Fibroblast of skin of left biceps (primary cell): ENCODE measurements at regions not wholly inside any gene's neighbourhood (a gene's known extent, or its start where the extent isn't known, plus 50 kb on each side); places are given as distances from the start of the nearest gene placed in this dataset.
A peak's percentile ranks its signal among the peaks of the same experiment; 100 is the strongest.

Source experiments
- DNase-seq, 2 experiments: peaks; one replicate each; pipeline ENCODE4 v3.0.0-alpha.2; 2013; ENCODE audit warnings: low read depth in 2 of 2

GRCh38 chr6:14834851-14835530, 410.9 kb upstream of the JARID2 start:
- DNase-seq = no peak

DNA sequence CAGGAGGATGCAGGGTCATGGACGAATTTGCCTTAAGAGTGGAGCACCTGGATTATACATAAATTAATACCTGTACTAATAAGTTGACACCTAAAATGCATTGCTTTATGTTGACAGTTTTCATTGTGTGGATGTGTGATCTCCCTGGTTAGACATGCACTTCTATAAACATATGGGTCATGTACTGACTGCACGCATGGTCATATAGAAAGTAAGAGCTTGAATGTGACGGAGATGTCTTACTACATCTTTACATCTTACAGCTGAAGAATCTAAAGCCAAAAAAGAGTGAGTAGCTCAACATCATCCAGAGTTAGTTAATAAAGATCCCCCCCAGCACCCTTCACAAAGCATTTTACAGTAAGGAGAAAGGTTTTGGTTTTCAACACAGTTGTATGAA, 408.4 kb upstream of the JARID2 start:
- no peak for DNase-seq

DNA sequence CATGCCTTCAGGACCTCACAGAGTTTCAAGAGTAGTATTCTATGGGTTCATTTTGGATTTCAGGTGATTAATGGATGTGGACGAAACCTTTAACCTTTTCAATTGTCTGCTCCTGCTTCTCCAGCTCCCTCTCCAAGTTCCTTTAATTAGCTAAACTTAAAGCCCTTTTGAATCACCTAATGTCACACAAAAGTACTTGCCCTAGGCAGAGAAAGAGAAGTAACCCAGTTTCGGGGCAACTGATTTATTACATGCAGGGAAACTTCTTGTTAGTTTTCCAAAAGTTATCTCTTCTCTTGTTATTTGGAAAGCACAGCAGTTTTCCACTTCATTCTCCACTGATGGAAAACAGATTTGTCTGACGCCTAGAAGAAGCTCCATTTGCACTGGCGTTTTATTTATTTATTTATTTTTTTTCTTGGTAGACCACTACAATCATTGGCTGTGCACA, 407.7 kb upstream of the JARID2 start:
- no peak for DNase-seq

DNA sequence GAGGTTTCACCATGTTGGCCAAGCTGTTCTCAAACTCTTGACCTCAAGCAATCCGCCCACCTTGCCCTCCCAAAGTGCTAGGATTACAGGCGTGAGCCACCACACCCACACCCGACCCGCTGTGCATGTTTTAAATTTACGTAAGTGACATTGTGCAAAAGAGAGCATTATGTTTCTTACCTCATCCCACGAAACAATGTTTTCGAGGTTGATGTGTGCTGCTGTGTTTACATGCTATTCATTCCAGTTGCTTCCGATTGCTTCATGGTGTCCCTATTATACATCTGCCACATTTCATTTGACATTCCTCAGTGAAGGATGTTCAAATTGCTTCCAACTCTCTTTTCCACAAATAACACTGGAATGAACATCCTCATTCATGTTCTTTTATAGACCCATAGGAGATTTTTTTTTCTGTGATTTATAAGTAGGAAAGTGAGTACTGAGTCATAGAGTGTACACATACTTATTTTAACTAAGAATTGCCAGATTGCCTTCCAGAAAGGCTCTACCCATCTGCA, 403.9 kb upstream of the JARID2 start:
- peak; percentile 99 for DNase-seq

DNA sequence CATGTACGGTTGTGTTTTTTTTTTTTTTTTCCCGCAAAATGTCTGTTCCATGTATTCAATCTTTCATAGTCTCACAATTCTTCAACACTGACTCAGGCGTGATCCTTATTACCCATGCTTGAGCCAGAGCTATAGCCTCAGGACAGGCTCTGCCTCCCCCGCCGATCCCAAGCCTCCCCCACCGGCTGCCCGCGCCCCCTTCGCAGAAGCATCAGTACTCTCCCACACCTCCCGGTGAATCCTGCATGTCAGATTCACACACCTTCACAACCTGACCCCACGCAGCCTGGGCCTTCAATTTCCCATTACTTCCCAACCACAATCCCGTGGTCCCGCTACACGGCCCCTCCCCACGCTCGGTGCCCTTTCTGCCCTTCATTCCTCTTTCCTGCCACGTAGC, 401.5 kb upstream of the JARID2 start:
- no peak for DNase-seq

DNA sequence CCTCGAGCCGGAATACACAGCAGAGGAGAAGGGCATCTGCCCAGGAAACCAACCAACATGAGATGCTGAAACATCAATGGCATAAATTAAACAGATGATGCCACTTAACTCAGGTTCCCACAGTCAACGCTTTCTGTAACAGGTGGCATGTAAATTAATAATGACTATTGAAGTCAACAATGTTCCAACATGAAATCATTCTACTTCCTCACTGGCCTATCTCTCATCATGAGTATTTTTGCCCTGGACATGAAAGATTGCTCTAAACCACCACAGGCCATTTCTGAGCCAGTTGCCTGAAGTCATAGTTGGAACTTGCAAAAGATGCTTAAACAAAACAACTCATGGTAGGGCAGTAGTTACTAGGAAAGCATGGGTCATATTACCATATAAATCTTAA, 397.9 kb upstream of the JARID2 start:
- no peak for DNase-seq

GRCh38 chr6:14849185-14849584, 396.7 kb upstream of the JARID2 start:
- no peak for DNase-seq

DNA sequence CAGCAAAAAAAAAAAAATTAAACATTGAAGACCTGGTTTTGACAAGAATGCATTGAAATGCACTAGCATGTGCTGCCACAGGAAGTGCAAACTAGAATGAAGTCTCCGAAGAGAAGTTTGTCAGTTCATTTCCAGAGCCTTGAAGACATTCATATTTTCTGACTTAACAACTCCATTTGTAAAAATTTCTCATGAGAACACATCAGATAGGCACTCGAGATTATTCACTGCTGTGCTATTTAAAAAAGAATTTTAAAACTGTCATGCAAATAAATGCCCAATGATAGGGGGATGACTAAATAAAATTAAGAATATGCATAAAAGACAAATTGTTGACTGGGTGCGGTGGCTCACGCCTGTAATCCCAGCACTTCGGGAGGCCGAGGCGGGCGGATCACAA, 394.6 kb upstream of the JARID2 start:
- no peak for DNase-seq

DNA sequence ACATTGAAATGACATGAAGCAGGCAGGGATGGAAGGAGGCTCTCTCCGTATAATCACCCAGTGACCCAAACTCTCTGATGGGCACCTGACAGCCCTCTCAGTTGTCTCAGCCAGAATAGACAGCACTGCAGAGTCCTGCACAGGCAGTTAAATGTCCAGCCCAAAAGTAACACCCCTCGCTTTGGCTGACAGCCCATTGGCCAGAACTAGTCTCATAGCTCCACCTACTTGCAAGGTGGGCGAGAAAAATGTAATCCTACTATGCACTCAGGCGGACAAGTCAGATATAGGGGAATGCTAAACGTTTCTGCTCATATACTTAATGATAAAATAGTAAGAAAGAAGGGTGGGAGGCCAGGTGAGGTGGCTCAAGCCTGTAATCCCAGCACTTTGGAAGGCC, 393.5 kb upstream of the JARID2 start:
- no peak for DNase-seq

GRCh38 chr6:14856177-14856576, 389.7 kb upstream of the JARID2 start:
- no peak for DNase-seq

DNA sequence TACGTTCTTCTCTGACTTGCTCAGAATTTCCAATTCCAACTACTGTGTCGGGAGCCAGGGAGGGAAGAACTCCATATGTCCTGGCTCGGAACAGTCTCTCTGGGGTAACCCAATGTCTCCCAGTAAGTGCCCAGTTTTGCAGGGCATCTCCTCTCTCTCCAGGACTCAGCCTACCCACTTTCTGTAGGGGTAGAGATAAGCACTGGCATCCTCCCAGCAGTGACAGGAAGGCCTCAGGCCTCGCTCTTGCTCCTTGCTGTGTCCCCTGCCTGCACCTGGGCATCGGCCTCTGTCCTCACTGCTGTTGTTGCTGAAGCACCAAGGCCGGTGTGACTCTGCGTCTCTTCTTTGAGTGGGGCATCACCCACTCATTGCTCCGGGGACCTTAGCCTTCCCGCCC, 388.9 kb upstream of the JARID2 start:
- DNase-seq = no peak

GRCh38 chr6:14857501-14857900, 388.4 kb upstream of the JARID2 start:
- DNase-seq = no peak

- DNase-seq = no peak
Measured at GRCh38 chr6:14858808-14859207, 387.1 kb upstream of the JARID2 start.

DNA sequence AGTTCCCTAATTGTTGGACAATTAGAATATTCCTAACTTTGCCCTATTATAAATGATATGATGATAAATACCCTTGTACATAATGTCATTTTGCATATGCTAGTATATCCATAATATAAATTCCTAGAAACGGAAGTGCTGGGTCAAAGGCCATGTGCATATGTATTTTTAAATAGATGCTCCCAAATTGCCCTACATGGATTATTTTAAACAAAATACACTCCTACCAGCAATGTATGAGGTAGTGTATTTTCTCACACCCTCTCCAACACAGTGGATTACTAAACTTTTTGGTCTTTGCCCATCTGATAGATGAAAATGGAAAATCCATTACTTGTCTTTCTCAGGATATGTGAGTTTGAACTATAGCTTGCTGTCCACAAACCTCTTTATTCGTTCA, 385.1 kb upstream of the JARID2 start:
- no peak for DNase-seq

DNA sequence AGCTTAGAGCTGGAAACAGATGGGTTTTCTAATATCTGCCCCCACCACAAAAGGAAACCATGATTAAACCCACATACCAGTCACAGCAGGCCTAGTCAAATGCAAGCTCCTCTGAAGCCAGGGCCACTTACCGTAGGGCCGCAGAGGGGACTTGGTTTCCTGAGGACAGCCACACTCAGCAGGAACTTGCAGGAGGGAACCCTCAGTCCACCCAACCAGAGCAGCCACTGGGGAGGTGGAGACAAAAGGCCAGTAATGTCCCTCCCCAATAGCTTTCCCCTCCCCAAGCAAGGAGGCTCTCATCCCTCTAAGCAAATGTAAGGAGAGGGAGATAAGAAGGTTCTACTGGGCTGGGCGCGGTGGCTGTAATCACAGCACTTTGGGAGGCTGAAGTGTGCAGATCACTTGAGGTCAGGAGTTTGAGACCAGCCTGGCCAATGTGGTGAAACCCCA, 384.4 kb upstream of the JARID2 start:
- DNase-seq = no peak

- DNase-seq = no peak
Measured at GRCh38 chr6:14862845-14863244, 383.0 kb upstream of the JARID2 start.

- no peak for DNase-seq
Measured at GRCh38 chr6:14863902-14864850, 381.7 kb upstream of the JARID2 start.

DNA sequence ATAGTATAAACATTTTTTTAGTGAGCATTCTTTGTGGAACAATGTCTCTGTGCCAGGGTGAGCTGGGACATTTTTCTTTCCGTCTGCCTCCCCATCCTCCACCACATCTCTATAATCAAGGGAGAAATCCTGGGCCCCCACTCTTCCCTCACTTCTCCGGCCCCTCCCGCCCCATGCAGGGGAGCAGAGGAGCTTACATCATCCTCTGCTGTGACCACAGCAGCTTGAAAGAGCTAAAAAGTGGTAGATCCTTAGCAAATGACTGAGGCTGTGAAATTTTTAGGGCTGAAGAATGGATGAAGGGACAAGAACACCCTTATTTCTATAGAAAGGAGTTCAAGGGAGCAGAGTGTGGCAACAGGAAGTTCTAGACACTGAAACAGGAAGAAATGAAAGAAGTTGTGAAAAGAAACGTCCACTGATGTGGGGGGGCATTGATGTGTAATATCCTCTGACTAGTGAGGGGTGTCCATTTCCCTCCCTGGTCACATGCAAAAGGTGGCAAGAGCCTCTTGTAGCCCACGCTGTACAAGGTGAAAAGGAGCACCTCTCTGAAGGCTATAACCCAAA, 380.3 kb upstream of the JARID2 start:
- no peak for DNase-seq

DNA sequence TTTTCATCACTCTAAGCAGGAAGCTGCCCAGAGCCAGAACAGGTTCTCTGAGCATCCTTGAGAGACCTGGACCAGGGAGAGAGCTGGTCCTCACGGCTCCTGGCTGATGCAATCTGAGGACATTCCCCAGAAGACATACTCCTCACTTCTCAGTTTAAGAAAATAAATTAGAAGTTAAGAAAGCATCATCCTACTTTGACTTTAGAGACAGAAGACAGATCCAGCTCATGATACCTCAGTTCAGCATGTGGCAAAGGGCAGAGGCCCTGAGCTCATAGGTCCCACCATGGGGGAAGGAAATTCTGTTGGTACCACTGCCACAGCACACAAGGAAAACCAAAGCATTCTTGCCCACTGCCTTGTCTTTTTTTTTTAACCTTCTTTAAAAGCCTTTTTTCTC, 378.1 kb upstream of the JARID2 start:
- no peak for DNase-seq

DNA sequence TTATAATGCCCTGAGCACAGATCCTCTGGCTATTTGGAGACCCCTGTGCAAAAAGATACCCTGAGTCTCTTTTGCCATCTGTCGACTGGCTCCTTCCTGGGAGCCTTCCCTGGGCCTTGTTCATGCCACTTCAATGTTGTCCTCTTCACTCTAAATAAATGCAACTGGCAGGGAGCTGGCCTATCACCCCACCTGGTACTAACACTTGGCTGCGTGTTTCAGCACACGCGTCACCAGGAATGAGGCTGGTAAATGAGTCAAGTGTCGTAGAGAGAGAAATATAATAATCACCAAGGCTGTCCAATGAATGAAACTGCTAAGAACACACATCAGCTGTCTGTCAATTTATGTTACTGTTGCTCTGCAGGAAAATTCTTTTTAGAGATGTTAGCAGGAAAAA, 374.6 kb upstream of the JARID2 start:
- no peak for DNase-seq

GRCh38 chr6:14873101-14873500, 372.8 kb upstream of the JARID2 start:
- DNase-seq = no peak

GRCh38 chr6:14873781-14874441, 372.0 kb upstream of the JARID2 start:
- DNase-seq = no peak
